Right lobe of liver (tissue), 6 donors: ENCODE measurements at regions not wholly inside any gene's neighbourhood (a gene's known extent, or its start where the extent isn't known, plus 50 kb on each side); places are given as distances from the start of the nearest gene placed in this dataset.

ENCODE experiments used
- ATAC-seq, 4 donors: fragments of 200-7000 bp; cut with Tn5 transposase; one replicate each; pipeline ENCODE4 v1.9.1; 2020; ENCODE audit warnings: mild to moderate bottlenecking in 4 of 4, moderate library complexity in 4 of 4
- DNase-seq, 3 donors: peaks; one replicate each; pipeline ENCODE4 v3.0.0-alpha.2; 2020
- H3K27ac ChIP-seq, 3 donors: fragments of 200-600 bp; one replicate each; pipeline ENCODE4 v1.8.0; 2022
- H3K27me3 ChIP-seq, 2 donors: fragments of 200-600 bp; one replicate each; pipeline ENCODE4 v1.8.0; 2022
- H3K36me3 ChIP-seq, 4 donors: fragments of 200-600 bp; sonication (generic) in 1 of 4; one replicate each; pipeline versions ENCODE4 v1.5.1 to v1.8.0; 2017 to 2022; ENCODE audit warnings: control low read depth in 1 of 4
- H3K4me1 ChIP-seq, 4 donors: fragments of 200-600 bp; sonication (generic) in 1 of 4; one replicate each; pipeline versions ENCODE4 v1.5.1 to v1.8.0; 2017 to 2022; ENCODE audit warnings: control low read depth in 1 of 4
- H3K4me3 ChIP-seq, 3 donors: fragments of 200-600 bp; one replicate each; pipeline ENCODE4 v1.8.0; 2022
- H3K9me3 ChIP-seq, 4 donors: fragments of 200-600 bp; sonication (generic) in 1 of 4; one replicate each; pipeline versions ENCODE4 v1.5.1 to v1.8.0; 2017 to 2022; ENCODE audit warnings: control low read depth in 1 of 4
- POLR2A ChIP-seq: fragments of 450-650 bp; IDR thresholded peaks from one replicate; pipeline ENCODE4 v1.6.1; 2017; ENCODE audit warnings: antibody characterized with exemption, mild to moderate bottlenecking
- WGBS: methylation state at CpG from one replicate; pipeline ENCODE4 v1.1.6; 2018; ENCODE audit warnings: low coverage, low lambda C conversion rate; ENCODE audit not compliant: insufficient coverage; ENCODE audit errors: missing lambda C conversion rate; 5-methylcytosine and 5-hydroxymethylcytosine counted together
- intact Hi-C, 2 donors: fragments of 100-400 bp; cut with DNase I; formaldehyde crosslinking; loops; one replicate each; pipeline versions ENCODE4 v1.11.2 to v1.14.1; 2022
- TF ChIP-seq, protein P1 (sequence below), 4 donors: fragments of 200-600 bp in 3 of 4; fragments of 450-650 bp in 1 of 4; IDR thresholded peaks; one replicate each; pipeline versions ENCODE4 v1.5.1 to v1.8.0; 2016 to 2022; ENCODE audit warnings: antibody characterized with exemption in 4 of 4, mild to moderate bottlenecking in 2 of 4
- donor health status: DM: no; HTN: yes; CAD: no.
- donor health status: DM: no; HTN: no; CAD: no.
- donor health status: DM: no; HTN: no; CAD: no.
- donor health status: DM: no; HTN: yes; CAD: no.
- donor health status: DM: no; HTN: yes; CAD: no.

DNA sequence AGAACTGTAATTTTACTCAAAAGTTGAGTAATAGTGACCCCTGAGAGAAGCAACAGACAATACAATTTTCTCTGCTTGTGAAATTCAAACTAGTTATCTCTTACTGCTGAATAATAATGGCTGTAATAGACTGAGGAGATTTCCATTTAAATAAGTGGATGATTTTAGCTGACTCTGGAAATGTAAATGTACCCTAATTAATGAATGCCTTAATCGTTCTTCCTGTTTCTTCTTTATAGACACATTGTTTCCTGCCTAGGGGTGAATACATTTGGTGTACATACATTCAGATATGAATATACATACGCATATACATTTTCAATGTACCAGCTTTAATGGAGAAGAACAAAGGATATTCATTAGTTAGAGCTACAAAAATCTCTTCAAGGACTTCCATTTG lies 611.9 kb downstream of the TFAP2B start:
- intact Hi-C loops, result no loop called here
- no peak for TF ChIP-seq POLR2A
- TF ChIP-seq, protein P1, sequence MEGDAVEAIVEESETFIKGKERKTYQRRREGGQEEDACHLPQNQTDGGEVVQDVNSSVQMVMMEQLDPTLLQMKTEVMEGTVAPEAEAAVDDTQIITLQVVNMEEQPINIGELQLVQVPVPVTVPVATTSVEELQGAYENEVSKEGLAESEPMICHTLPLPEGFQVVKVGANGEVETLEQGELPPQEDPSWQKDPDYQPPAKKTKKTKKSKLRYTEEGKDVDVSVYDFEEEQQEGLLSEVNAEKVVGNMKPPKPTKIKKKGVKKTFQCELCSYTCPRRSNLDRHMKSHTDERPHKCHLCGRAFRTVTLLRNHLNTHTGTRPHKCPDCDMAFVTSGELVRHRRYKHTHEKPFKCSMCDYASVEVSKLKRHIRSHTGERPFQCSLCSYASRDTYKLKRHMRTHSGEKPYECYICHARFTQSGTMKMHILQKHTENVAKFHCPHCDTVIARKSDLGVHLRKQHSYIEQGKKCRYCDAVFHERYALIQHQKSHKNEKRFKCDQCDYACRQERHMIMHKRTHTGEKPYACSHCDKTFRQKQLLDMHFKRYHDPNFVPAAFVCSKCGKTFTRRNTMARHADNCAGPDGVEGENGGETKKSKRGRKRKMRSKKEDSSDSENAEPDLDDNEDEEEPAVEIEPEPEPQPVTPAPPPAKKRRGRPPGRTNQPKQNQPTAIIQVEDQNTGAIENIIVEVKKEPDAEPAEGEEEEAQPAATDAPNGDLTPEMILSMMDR (IDR thresholded peaks at IDR 0.05), result no peak

GRCh38 chr6:51432481-51432880 lies 613.8 kb downstream of the TFAP2B start:
- intact Hi-C loops, result no loop called here
- H3K4me3 ChIP-seq, result no peak overlapping the region
- no peak for DNase-seq
- H3K4me1 ChIP-seq, result no peaks in the 10 kb centered on the region
- H3K9me3 ChIP-seq, result no peaks in the 10 kb centered on the region
- H3K36me3 ChIP-seq, result no peaks in the 10 kb centered on the region
- no peak overlapping the region for H3K27ac ChIP-seq
- TF ChIP-seq, protein P1 (IDR thresholded peaks at IDR 0.05), result no peak
- no peak for TF ChIP-seq POLR2A
- no peaks in the 10 kb centered on the region for H3K27me3 ChIP-seq
- ATAC-seq, result no peak
- 64% methylated on average over 3 of the region's 3 CpGs for WGBS

More for the DNA sequence above, 611.9 kb downstream of the TFAP2B start:
- 62% methylated on average over 2 of the region's 2 CpGs for WGBS
- Histone ChIP-seq H3K27me3 (no peaks in the 10 kb centered on the region), H3K9me3 (no peaks in the 10 kb centered on the region), H3K36me3 (no peaks in the 10 kb centered on the region), H3K4me1 (no peaks in the 10 kb centered on the region), H3K4me3 (no peak overlapping the region), H3K27ac (no peak overlapping the region)
- DNase-seq (no peak), ATAC-seq (no peak)

- H3K27ac ChIP-seq, result no peak overlapping the region
- no peaks in the 10 kb centered on the region for H3K9me3 ChIP-seq
- peaks cover 0 to 2% (median 0%) of the 10 kb centered on the region in 4 donors for H3K4me1 ChIP-seq
- 48% methylated on average over 3 of the region's 3 CpGs for WGBS
- no peak for ATAC-seq
- intact Hi-C loops, result no loop called here
- TF ChIP-seq, protein P1 (IDR thresholded peaks at IDR 0.05), result no peak
- no peak for TF ChIP-seq POLR2A
- DNase-seq, result no peak
- H3K4me3 ChIP-seq, result no peak overlapping the region
- H3K36me3 ChIP-seq, result no peaks in the 10 kb centered on the region
- no peaks in the 10 kb centered on the region for H3K27me3 ChIP-seq
These were observed 631.7 kb downstream of the TFAP2B start for GRCh38 chr6:51450248-51450957.

DNA sequence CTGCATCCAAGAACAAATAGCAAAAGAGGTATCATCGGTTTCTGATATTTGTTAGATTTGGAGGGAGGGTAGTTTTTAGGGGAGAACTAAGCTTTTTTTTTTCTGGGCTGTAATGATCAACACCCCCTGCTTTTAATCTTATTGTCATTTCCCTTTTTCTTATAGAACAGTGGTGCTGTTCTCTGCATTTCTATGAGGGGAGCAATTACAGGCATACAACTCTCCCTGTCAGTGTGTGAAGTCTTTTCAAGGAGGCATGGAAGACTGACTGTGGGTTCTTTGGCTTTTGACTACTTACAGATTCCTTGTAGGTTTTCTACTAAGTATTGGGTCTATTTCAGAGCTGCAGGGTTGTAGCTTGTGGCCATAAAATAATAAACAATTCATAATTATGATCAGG lies 632.3 kb downstream of the TFAP2B start:
- intact Hi-C loops, result no loop called here
- peaks cover 0 to 2% (median 0%) of the 10 kb centered on the region in 4 donors for H3K4me1 ChIP-seq
- no peaks in the 10 kb centered on the region for H3K27me3 ChIP-seq
- ATAC-seq (no peak), DNase-seq (no peak)
- H3K36me3 ChIP-seq, result no peaks in the 10 kb centered on the region
- no peak overlapping the region for H3K4me3 ChIP-seq
- no peaks in the 10 kb centered on the region for H3K9me3 ChIP-seq
- WGBS, result 82% methylated on average over 1 of the region's 1 CpG
- H3K27ac ChIP-seq, result no peak overlapping the region
- no peak for TF ChIP-seq POLR2A
- TF ChIP-seq, protein P1 (IDR thresholded peaks at IDR 0.05), result no peak
